Thyroid gland (tissue), 4 donors: ENCODE measurements at regions not wholly inside any gene's neighbourhood (a gene's known extent, or its start where the extent isn't known, plus 50 kb on each side); places are given as distances from the start of the nearest gene placed in this dataset.

Experiments
- CTCF ChIP-seq, 6 experiments: fragments of 200-600 bp in 3 of 6; fragments of 450-650 bp in 3 of 6; sonication (generic) in 3 of 6; IDR thresholded peaks; one replicate each; pipeline ENCODE4 v1.5.1; 2016 to 2019; ENCODE audit warnings: antibody characterized with exemption in 6 of 6, mild to moderate bottlenecking in 2 of 6, inconsistent platforms in 1 of 6, moderate library complexity in 1 of 6
- POLR2A ChIP-seq, 2 donors: fragments of 450-650 bp; IDR thresholded peaks; one replicate each; pipeline ENCODE4 v1.6.1; 2017; ENCODE audit warnings: antibody characterized with exemption in 2 of 2, mild to moderate bottlenecking in 2 of 2, moderate library complexity in 1 of 2

- TF ChIP-seq CTCF (IDR thresholded peaks at IDR 0.05) (no peak), POLR2A (IDR thresholded peaks at IDR 0.05) (no peak)
Measured at GRCh38 chr4:114034189-114034588, 54.7 kb upstream of the ARSJ start.
